ENCODE measurements at regions not wholly inside any gene's neighbourhood (a gene's known extent, or its start where the extent isn't known, plus 50 kb on each side); places are given as distances from the start of the nearest gene placed in this dataset.

- TF ChIP-seq CTCF (IDR thresholded peaks at IDR 0.05; ENCODE audit: insufficient read depth, low read depth, low read length) = no peak
- no peaks in the 10 kb centered on the region for H3K36me3 ChIP-seq (ENCODE audit: control insufficient read depth, insufficient read depth, low read length)
- ChIA-PET POLR2A (no interaction called here), CTCF (no interaction called here)
- H3K4me3 ChIP-seq (ENCODE audit: low read depth, low read length) = no peak overlapping the region
- DNase-seq (ENCODE audit: low read depth) = no peak
- H3K27me3 ChIP-seq (ENCODE audit: control insufficient read depth, insufficient read depth, low read length) = no peaks in the 10 kb centered on the region
Observed at GRCh38 chrX:39211501-39211900, 410.2 kb downstream of the MID1IP1 start.

- ChIA-PET POLR2A (interaction anchor here (0.6 kb wide), 1 partner anchor 43 kb away, joined by 3 read pairs; no protein-coding TSS in a partner anchor), CTCF (no interaction called here)
- H3K27me3 ChIP-seq (ENCODE audit: control insufficient read depth, insufficient read depth, low read length) = no peaks in the 10 kb centered on the region
- no peak for DNase-seq (ENCODE audit: low read depth)
- H3K4me3 ChIP-seq (ENCODE audit: low read depth, low read length) = no peak overlapping the region
- TF ChIP-seq CTCF (IDR thresholded peaks at IDR 0.05; ENCODE audit: insufficient read depth, low read depth, low read length) = no peak
- no peaks in the 10 kb centered on the region for H3K36me3 ChIP-seq (ENCODE audit: control insufficient read depth, insufficient read depth, low read length)
Observed at GRCh38 chrX:39212456-39212855, 411.2 kb downstream of the MID1IP1 start.

GRCh38 chrX:39214387-39215126 is 413.3 kb downstream of the MID1IP1 start:
- CTCF ChIA-PET = no interaction called here
- no peak overlapping the region for H3K4me3 ChIP-seq (ENCODE audit: low read depth, low read length)
- no peak for TF ChIP-seq CTCF (IDR thresholded peaks at IDR 0.05; ENCODE audit: insufficient read depth, low read depth, low read length)
- POLR2A ChIA-PET = no interaction called here
- H3K36me3 ChIP-seq (ENCODE audit: control insufficient read depth, insufficient read depth, low read length) = no peaks in the 10 kb centered on the region
- DNase-seq (ENCODE audit: low read depth) = no peak
- H3K27me3 ChIP-seq (ENCODE audit: control insufficient read depth, insufficient read depth, low read length) = no peaks in the 10 kb centered on the region

- TF ChIP-seq CTCF (IDR thresholded peaks at IDR 0.05; ENCODE audit: insufficient read depth, low read depth, low read length) = no peak
- CTCF ChIA-PET = no interaction called here
- POLR2A ChIA-PET = no interaction called here
- no peaks in the 10 kb centered on the region for H3K36me3 ChIP-seq (ENCODE audit: control insufficient read depth, insufficient read depth, low read length)
- no peaks in the 10 kb centered on the region for H3K27me3 ChIP-seq (ENCODE audit: control insufficient read depth, insufficient read depth, low read length)
- no peak for DNase-seq (ENCODE audit: low read depth)
- H3K4me3 ChIP-seq (ENCODE audit: low read depth, low read length) = no peak overlapping the region
Observed at GRCh38 chrX:39220952-39221351, 419.7 kb downstream of the MID1IP1 start.

GRCh38 chrX:39222346-39223113 is 421.3 kb downstream of the MID1IP1 start:
- POLR2A ChIA-PET = no interaction called here
- CTCF ChIA-PET = no interaction called here
- no peaks in the 10 kb centered on the region for H3K27me3 ChIP-seq (ENCODE audit: control insufficient read depth, insufficient read depth, low read length)
- no peak for TF ChIP-seq CTCF (IDR thresholded peaks at IDR 0.05; ENCODE audit: insufficient read depth, low read depth, low read length)
- no peak for DNase-seq (ENCODE audit: low read depth)
- no peak overlapping the region for H3K4me3 ChIP-seq (ENCODE audit: low read depth, low read length)
- no peaks in the 10 kb centered on the region for H3K36me3 ChIP-seq (ENCODE audit: control insufficient read depth, insufficient read depth, low read length)

Data from BJ (cell line).